GM12878 (cell line): ENCODE measurements at regions not wholly inside any gene's neighbourhood (a gene's known extent, or its start where the extent isn't known, plus 50 kb on each side); places are given as distances from the start of the nearest gene placed in this dataset.

Experiments
- EP300 ChIP-seq, 2 experiments: fragments of 150-350 bp in 1 of 2; IDR thresholded peaks; 2 replicates each; pipeline ENCODE4 v1.6.1; 2011 to 2012; ENCODE audit warnings: low read depth in 2 of 2, low read length in 2 of 2, borderline replicate concordance in 1 of 2, improper control_type of control experiment in 1 of 2, inconsistent platforms in 1 of 2; ENCODE audit not compliant: control insufficient read depth in 1 of 2
- POLR2A ChIP-seq: IDR thresholded peaks from 2 replicates; pipeline ENCODE4 v1.6.1; 2011; ENCODE audit warnings: low read depth, mild to moderate bottlenecking, low read length
- TF ChIP-seq, protein P1 (sequence below), 3 experiments: IDR thresholded peaks in 2 of 3; conservative IDR thresholded peaks in 1 of 3; 2 replicates each; pipeline ENCODE4 v1.5.1; 2011; ENCODE audit warnings: low read depth in 3 of 3, low read length in 3 of 3, mild to moderate bottlenecking in 3 of 3, control low read depth in 2 of 3, moderate library complexity in 2 of 3, inconsistent platforms in 1 of 3, mixed read lengths in 1 of 3; ENCODE audit not compliant: control insufficient read depth in 2 of 3, insufficient read depth in 1 of 3; ENCODE audit errors: extremely low read depth in 1 of 3

DNA sequence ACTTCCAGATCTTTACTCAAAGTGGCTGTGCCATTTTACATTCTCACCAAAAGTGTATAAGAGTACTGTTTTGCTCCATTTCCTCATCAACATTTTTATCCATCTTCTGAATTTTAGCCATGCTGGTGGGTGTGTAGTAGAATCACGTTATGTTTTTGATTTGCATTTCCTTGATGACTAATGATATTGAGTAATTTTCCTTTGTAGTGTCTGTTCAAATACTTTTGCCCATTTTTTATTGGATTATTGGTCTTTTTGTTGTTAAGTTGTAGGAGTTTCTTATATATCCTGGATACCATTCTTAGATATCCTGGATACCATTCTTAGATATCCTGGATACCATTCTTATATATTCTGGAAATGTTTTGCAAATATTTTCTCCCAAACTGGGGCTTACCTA is 344.9 kb downstream of the LRRC3B start:
- TF ChIP-seq, protein P1, sequence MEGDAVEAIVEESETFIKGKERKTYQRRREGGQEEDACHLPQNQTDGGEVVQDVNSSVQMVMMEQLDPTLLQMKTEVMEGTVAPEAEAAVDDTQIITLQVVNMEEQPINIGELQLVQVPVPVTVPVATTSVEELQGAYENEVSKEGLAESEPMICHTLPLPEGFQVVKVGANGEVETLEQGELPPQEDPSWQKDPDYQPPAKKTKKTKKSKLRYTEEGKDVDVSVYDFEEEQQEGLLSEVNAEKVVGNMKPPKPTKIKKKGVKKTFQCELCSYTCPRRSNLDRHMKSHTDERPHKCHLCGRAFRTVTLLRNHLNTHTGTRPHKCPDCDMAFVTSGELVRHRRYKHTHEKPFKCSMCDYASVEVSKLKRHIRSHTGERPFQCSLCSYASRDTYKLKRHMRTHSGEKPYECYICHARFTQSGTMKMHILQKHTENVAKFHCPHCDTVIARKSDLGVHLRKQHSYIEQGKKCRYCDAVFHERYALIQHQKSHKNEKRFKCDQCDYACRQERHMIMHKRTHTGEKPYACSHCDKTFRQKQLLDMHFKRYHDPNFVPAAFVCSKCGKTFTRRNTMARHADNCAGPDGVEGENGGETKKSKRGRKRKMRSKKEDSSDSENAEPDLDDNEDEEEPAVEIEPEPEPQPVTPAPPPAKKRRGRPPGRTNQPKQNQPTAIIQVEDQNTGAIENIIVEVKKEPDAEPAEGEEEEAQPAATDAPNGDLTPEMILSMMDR (IDR thresholded peaks at IDR 0.05 in 2 of 3, conservative IDR thresholded peaks at IDR 0.05 in 1 of 3; ENCODE audit: control insufficient read depth in 2 of 3, extremely low read depth in 1 of 3, insufficient read depth in 1 of 3, low read depth in 3 of 3, low read length in 3 of 3): no peak
- TF ChIP-seq EP300 (IDR thresholded peaks at IDR 0.05; ENCODE audit: borderline replicate concordance in 1 of 2, control insufficient read depth in 1 of 2, low read depth in 2 of 2, low read length in 2 of 2): no peak
- no peak for TF ChIP-seq POLR2A
